Thymus (tissue), 11 donors: ENCODE measurements at regions not wholly inside any gene's neighbourhood (a gene's known extent, or its start where the extent isn't known, plus 50 kb on each side); places are given as distances from the start of the nearest gene placed in this dataset.

Source experiments
- DNase-seq, 9 donors: peaks; one replicate each; pipeline ENCODE4 v3.0.0-alpha.2; 2013; ENCODE audit warnings: low spot score in 9 of 9, low read depth in 6 of 9, missing footprints in 1 of 9
- H3K27ac ChIP-seq, 2 donors: one replicate each; pipeline ENCODE4 v1.5.1; 2013; ENCODE audit warnings: control low read depth in 1 of 2, low read depth in 1 of 2, low read length in 1 of 2, mild to moderate bottlenecking in 1 of 2, moderate library complexity in 1 of 2
- H3K27me3 ChIP-seq, 2 donors: one replicate each; pipeline ENCODE4 v1.5.1; 2013; ENCODE audit warnings: low read length in 1 of 2; ENCODE audit not compliant: control insufficient read depth in 2 of 2, insufficient read depth in 1 of 2
- H3K36me3 ChIP-seq, 2 donors: one replicate each; pipeline ENCODE4 v1.5.1; 2013; ENCODE audit warnings: low read length in 1 of 2, mild to moderate bottlenecking in 1 of 2, moderate library complexity in 1 of 2; ENCODE audit not compliant: control insufficient read depth in 2 of 2, insufficient read depth in 2 of 2
- H3K4me1 ChIP-seq, 2 donors: one replicate each; pipeline ENCODE4 v1.5.1; 2013; ENCODE audit warnings: low read length in 2 of 2; ENCODE audit not compliant: control insufficient read depth in 2 of 2, insufficient read depth in 2 of 2
- H3K4me3 ChIP-seq, 2 donors: one replicate each; pipeline ENCODE4 v1.5.1; 2013; ENCODE audit warnings: low read length in 2 of 2, control low read depth in 1 of 2, mild to moderate bottlenecking in 1 of 2
- H3K9me3 ChIP-seq, 2 donors: one replicate each; pipeline ENCODE4 v1.5.1; 2013; ENCODE audit warnings: low read length in 1 of 2, mild to moderate bottlenecking in 1 of 2; ENCODE audit not compliant: control insufficient read depth in 2 of 2, insufficient read depth in 1 of 2
- WGBS: extraction: QIAGEN DNeasy Blood & Tissue Kit; methylation state at CpG from one replicate; pipeline ENCODE4 v1.1.7; 2013; 5-methylcytosine and 5-hydroxymethylcytosine counted together
- donor health status: healthy.

GRCh38 chr3:110588906-110589305 lies 482.7 kb upstream of the NECTIN3 start:
- no peaks in the 10 kb centered on the region for H3K36me3 ChIP-seq
- H3K27me3 ChIP-seq, result no peaks in the 10 kb centered on the region
- no peak overlapping the region for H3K4me3 ChIP-seq
- 88% methylated on average over 3 of the region's 3 CpGs for WGBS
- DNase-seq, result no peak
- no peak overlapping the region for H3K27ac ChIP-seq
- H3K9me3 ChIP-seq, result peaks cover 0 to 3% of the 10 kb centered on the region in 2 donors
- no peaks in the 10 kb centered on the region for H3K4me1 ChIP-seq

- Histone ChIP-seq H3K27ac (no peak overlapping the region), H3K4me3 (no peak overlapping the region), H3K36me3 (no peaks in the 10 kb centered on the region), H3K27me3 (no peaks in the 10 kb centered on the region), H3K9me3 (peaks cover 0 to 4% of the 10 kb centered on the region in 2 donors), H3K4me1 (no peaks in the 10 kb centered on the region)
- no peak for DNase-seq
Measured at GRCh38 chr3:110589341-110589740, 482.3 kb upstream of the NECTIN3 start.

GRCh38 chr3:110593749-110594148 lies 477.9 kb upstream of the NECTIN3 start:
- DNase-seq, result no peak
- no peaks in the 10 kb centered on the region for H3K4me1 ChIP-seq

GRCh38 chr3:110598847-110599490 lies 472.6 kb upstream of the NECTIN3 start:
- Histone ChIP-seq H3K4me1 (no peaks in the 10 kb centered on the region), H3K4me3 (no peak overlapping the region), H3K9me3 (no peaks in the 10 kb centered on the region), H3K27ac (no peak overlapping the region), H3K36me3 (no peaks in the 10 kb centered on the region), H3K27me3 (no peaks in the 10 kb centered on the region)
- DNase-seq, result no peak

More at GRCh38 chr3:110593749-110594148, 477.9 kb upstream of the NECTIN3 start:
- H3K4me3 ChIP-seq, result no peak overlapping the region
- H3K27ac ChIP-seq, result no peak overlapping the region
- H3K9me3 ChIP-seq, result peaks cover 0 to 4% of the 10 kb centered on the region in 2 donors
- no peaks in the 10 kb centered on the region for H3K27me3 ChIP-seq
- no peaks in the 10 kb centered on the region for H3K36me3 ChIP-seq

- no peaks in the 10 kb centered on the region for H3K4me1 ChIP-seq
- no peaks in the 10 kb centered on the region for H3K36me3 ChIP-seq
- DNase-seq, result no peak
- H3K27ac ChIP-seq, result no peak overlapping the region
- H3K9me3 ChIP-seq, result no peaks in the 10 kb centered on the region
- H3K27me3 ChIP-seq, result no peaks in the 10 kb centered on the region
- no peak overlapping the region for H3K4me3 ChIP-seq
Measured at GRCh38 chr3:110608566-110608965, 463.1 kb upstream of the NECTIN3 start.

GRCh38 chr3:110612045-110612444 lies 459.6 kb upstream of the NECTIN3 start:
- no peak overlapping the region for H3K27ac ChIP-seq
- no peak for DNase-seq
- no peak overlapping the region for H3K4me3 ChIP-seq
- 80% methylated on average over 4 of the region's 4 CpGs for whole genome bisulfite sequencing
- no peaks in the 10 kb centered on the region for H3K36me3 ChIP-seq
- no peaks in the 10 kb centered on the region for H3K27me3 ChIP-seq
- H3K9me3 ChIP-seq, result no peaks in the 10 kb centered on the region
- no peaks in the 10 kb centered on the region for H3K4me1 ChIP-seq

- H3K27me3 ChIP-seq, result no peaks in the 10 kb centered on the region
- WGBS, result 83% methylated on average over 2 of the region's 2 CpGs
- H3K27ac ChIP-seq, result no peak overlapping the region
- no peak for DNase-seq
- H3K36me3 ChIP-seq, result no peaks in the 10 kb centered on the region
- no peak overlapping the region for H3K4me3 ChIP-seq
- H3K4me1 ChIP-seq, result no peaks in the 10 kb centered on the region
- no peaks in the 10 kb centered on the region for H3K9me3 ChIP-seq
Measured at GRCh38 chr3:110614186-110614585, 457.4 kb upstream of the NECTIN3 start.

GRCh38 chr3:110615454-110615853 lies 456.2 kb upstream of the NECTIN3 start:
- H3K36me3 ChIP-seq, result no peaks in the 10 kb centered on the region
- H3K4me3 ChIP-seq, result no peak overlapping the region
- DNase-seq, result no peak
- no peaks in the 10 kb centered on the region for H3K9me3 ChIP-seq
- 95% methylated on average over 1 of the region's 1 CpG for WGBS
- H3K27me3 ChIP-seq, result no peaks in the 10 kb centered on the region
- no peaks in the 10 kb centered on the region for H3K4me1 ChIP-seq
- no peak overlapping the region for H3K27ac ChIP-seq

GRCh38 chr3:110618512-110619226 lies 452.9 kb upstream of the NECTIN3 start:
- WGBS, result 95% methylated on average over 2 of the region's 2 CpGs
- H3K27ac ChIP-seq, result no peak overlapping the region
- H3K9me3 ChIP-seq, result no peaks in the 10 kb centered on the region

More at GRCh38 chr3:110618512-110619226, 452.9 kb upstream of the NECTIN3 start:
- no peaks in the 10 kb centered on the region for H3K4me1 ChIP-seq
- no peaks in the 10 kb centered on the region for H3K27me3 ChIP-seq
- no peaks in the 10 kb centered on the region for H3K36me3 ChIP-seq
- DNase-seq, result no peak
- H3K4me3 ChIP-seq, result no peak overlapping the region
